ENCODE measurements at regions not wholly inside any gene's neighbourhood (a gene's known extent, or its start where the extent isn't known, plus 50 kb on each side); places are given as distances from the start of the nearest gene placed in this dataset.
"Not testable (repeated sequence)": the region's sequence is repeated elsewhere in the genome, so short reads cannot be mapped to it uniquely, and the experiment has no call there.

DNA sequence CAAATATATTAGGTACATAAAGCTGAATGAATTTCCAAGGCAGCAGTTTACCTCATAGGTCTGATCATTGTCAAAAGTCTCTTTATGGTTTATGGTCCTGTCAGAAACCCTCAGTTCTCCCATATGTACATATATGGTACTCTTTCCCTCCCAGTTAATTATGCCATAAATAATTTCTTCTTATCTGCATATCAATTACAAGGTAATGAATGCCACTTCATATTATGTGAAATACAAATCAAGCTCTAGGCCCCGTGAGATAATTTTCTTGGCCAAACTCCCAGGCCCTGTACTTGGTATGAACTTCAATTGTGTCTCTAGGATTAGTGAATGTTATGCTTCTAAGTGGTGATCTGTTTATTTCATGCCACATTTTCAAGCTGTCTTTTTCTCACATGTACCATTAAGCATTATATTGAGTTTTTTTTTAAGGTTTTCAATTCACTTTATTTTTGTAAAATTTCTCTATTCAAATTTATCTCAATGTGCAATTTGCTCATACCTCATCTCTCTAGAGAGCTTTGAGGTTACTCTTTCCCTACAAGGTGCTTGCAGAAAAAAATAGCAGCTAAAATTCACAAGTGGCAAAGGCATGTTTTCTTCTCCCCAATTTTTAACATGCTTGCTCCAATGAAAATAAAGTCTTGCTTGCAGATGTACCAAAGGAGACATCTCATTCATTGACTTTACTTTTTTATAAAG is 430.6 kb upstream of the VRK2 start:
- DNase-seq: no peak

DNA sequence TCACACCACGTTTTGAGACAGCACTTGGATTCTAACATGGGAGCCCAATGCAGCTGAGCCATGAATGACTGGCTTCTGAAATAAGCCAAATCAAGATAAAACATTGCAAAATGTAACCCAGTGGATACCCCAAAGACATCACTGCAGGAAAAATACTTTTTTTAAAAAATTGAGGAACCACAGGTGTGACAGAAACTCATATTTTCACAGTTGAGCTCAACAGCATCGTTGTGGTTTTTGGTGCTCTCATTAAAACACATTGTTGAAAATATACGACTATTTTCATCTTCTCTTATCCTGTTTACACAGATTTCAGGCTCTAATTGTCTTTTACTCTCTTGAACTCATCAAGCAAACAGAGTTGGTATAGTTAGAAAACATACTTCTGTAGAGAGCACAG is 429.3 kb upstream of the VRK2 start:
- no peak for DNase-seq

DNA sequence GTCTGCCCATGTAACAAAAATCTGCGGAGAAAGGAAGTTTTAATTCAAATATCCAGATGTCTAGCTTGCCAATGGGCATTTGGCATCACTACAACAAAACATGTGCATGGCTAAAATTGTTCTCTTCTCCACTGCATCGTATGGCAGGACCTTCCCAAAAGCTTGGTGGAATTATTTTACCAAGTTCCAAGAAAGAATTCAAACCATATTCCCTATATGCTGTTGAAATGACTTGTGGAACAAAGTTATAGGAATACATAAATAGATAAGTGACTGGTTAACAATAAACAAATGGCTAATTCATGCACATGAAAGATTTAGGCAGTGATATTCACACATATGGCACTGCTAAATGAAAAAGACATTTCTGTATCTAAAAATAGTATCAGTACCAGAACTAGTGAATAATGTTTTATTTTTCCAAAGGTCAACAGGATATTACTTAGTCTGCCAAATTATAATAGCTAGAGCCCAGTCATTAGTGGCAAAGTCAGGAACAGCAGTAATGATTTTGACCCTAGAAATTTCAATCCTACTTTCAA is 425.4 kb upstream of the VRK2 start:
- DNase-seq: no peak

DNA sequence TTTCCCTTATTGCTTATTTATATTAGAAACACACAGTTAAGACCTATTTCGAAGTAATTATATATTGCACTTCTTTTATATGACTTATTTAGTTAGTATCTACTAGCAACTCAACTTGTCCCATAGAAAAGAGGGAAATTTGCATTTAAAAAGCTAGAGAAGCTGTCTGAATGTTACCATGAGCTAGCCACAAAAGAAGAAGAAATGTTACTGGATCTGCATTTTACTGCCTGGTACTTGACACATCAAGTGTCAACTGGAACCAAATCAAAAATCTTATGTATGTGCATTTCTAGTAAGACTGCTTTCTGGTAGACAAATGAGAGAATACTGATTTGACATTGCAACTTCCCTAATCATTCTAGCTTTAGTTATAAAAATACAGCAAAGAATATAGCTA is 424.6 kb upstream of the VRK2 start:
- DNase-seq: no peak

DNA sequence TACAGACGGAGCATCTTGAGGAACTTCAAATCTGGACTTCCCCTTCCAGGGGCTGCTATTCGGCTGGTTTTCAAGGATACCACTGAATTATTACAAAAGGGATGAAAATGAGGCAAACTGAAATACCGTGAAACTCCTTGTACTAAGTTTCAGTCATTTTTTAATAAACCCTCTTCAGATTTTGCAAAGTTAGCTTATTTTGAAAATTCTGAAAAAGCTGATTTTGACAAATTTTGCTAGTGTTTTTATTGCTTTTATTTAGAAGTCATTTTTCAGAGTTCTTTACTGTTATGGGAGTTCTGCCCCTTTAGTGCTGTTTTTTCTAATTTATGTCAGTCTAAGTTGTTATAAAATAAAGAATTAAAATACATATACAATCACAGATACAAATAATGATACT is 390.4 kb upstream of the VRK2 start:
- DNase-seq: no peak

DNA sequence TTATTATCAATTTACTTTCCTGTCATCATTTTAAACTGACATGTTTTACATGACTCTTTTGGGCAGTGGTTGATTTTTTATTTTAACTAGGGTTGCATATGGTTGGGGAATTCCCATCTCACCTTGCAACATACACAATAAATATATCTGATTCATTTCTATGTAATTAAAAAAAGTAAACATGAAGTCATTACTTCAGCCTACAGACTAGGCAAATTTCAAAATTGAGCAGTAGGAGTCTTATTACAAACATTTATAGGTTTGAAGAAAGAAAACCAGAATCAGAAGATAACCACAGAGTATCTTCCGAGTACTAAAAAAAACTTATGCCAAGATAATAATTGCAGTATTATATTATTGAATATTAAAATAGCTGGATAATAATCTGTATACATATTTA is 377.0 kb upstream of the VRK2 start:
- DNase-seq: no peak

DNA sequence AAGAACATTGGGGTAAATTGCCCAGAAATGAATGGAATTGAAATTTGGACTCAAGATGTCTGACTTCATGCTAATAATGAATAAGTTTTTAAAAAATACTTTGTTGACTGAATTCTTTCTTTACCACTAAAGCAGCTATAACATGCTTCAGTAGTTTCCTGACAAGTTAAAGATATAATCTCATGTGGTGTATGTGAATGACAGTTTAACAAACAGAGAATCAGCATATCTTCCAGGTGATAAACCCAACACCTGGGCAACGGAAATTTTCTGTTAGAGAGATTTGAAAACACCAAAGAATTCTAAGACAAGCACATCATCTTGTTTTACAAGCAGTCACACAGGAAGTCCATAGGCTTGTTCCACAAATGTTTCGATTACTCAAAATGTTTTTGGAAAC is 372.6 kb upstream of the VRK2 start:
- no peak for DNase-seq

DNA sequence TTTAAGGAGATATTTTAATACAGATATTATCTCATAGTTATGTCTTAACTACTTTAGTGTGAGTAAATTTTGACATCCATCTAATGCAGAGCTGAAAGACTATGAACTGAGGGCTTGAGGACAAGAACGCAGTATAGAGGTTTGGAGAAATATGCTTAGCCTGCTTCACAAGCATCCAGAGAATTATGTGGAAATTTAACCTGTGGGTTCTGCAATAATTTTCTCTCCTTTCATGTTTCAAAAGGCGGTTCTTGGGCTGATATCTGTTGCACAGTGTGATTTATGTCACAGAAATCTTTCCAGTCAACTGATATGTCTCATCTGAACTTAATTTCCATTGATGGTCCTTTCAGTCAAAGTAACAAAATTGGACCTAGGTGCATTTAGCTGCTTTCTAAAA is 371.9 kb upstream of the VRK2 start:
- DNase-seq: no peak

DNA sequence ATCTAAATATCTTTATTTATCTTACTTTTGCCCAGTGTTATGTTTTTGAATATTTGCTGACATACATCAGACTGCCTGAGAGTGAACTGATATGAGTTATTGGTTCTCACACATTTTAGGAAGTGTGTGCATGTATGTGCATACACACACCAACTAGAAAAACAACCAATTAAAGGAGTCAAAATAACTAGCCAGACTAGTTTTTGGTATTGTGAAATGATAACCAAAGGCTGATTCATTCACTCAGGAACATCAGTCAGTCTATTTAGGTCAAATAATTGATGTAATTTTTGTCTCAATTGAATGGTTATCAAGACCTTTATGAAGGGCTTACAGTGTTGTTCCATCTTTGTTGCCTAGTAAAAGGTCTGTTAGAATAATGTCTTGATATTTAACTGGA is 369.3 kb upstream of the VRK2 start:
- no peak for DNase-seq

DNA sequence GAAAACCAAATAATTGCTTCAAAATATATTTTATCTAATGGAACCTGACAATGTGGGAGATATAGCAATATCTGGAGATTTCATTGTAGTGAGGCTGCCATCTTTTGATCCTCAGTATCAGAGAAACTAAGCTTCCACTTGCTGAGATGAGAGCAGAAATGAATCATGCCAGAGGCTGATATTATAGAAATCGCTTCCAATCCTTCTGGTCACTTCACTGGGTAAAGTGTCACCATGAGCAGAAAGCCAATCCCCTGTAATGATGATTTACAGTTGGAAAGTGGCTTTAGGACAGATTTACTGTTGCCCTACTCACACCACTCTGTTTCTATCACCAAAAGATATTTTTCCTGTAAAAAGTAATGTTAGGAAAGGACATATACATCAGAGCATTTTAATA is 365.0 kb upstream of the VRK2 start:
- DNase-seq: no peak

DNA sequence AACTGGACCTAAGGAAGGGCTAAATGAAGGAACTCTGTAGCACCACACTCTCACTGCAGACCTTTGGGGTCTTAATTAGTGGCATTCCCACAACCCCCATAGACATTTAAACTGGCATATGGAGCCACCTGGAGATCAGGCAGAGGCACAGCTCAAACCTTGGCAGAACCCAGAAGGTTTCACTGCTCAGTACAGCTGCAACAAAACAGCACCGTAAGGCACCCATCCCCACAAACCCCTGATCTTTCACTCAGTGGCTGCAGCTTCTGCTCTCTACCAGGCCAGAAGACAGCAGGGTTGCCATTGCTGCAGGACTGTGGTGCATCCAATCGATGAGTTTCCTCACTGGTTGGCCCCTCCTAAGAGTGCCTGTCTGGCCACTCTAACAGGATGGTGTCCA is 361.6 kb upstream of the VRK2 start:
- no peak for DNase-seq

DNA sequence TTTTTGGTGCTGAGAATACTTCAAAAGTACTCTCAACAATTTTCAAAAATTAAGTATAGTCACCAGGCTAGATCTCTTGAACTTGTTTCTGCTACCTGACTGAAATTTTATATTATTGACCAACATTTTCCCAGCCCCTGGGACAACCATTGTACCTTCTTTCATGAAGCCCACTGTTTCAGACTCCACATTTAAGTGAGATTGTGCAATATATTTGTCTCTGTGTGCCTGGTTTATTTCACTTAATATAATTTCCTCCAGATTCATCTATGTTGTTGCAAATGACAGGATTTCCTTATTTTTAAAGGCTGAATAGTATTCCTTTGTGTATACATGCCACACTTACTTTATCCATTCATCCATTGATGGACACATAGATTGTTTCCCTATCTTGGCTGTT is 354.2 kb upstream of the VRK2 start:
- no peak for DNase-seq

DNA sequence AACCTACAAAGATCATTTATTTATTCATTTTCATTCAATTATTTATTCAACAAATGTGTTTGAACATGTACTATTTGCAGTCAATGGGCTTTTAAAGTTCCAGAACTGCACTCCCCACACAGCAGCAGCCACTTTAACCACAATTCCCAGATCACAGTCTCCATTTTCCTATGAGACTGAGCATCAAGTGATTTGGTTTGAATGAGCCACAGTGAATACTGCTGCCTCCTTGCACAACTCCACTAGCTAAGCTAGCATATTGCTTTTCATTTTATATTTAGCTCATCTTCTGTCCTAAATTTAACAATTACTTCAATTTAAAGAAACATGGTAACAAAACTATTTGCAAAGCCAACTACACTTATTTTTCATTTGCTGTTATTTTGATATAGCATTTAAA is 353.4 kb upstream of the VRK2 start:
- DNase-seq: no peak

DNA sequence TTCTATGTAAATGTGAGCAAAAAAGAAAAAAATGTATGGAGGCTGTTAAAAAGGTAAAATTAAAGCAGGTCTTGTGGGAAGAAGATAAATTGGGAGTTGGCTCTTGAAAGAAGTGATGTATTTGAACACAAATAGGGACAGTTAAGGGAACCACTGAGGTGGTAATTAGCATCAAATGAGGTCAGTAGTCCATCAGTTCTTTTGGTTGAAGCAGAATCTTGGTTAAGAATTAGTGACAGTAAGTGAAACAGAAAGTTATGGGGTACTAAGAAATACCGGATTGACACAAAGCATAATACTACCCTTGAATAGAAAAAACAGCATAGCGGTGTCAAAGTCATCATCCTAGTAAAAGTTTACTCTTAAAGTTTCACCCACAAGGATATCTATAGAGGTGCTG is 352.6 kb upstream of the VRK2 start:
- no peak for DNase-seq

DNA sequence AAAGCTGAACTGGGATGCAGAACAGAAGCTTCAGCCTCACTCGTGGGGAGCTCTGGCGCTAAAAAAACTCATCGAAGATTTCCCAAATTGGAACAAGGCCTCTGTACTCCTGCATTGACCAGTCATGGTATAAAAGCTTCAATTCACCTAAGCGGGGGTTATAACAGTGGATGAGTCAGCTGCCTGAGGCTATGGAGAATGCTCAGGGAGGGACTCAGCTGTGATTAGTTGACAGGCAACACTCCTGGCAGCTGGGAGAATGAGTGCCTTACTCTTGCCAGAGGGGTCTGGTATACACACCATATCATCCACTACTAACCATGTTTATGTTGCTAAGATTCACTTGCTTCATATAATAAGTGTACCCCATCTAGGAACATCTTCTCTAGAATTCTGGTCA is 350.6 kb upstream of the VRK2 start:
- no peak for DNase-seq

DNA sequence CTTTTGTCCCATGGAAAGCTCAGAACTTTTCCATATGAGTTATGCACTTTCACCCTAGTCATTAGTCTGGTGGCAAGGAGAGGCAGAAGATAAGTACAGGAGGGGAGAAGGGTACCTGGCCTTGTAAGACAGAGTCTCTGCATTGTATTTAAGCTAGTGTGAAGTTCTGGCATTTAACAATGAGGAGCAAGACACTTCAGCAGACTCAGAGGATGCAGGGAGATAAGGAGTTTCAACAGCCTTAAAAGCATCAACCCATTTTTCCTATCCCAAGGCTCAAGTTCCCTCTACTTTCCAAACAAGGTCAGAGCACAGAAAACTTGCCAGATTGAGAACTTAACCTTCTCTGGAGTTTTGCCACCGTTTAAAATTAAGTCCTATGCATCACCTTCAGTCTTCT is 348.2 kb upstream of the VRK2 start:
- DNase-seq: no peak

DNA sequence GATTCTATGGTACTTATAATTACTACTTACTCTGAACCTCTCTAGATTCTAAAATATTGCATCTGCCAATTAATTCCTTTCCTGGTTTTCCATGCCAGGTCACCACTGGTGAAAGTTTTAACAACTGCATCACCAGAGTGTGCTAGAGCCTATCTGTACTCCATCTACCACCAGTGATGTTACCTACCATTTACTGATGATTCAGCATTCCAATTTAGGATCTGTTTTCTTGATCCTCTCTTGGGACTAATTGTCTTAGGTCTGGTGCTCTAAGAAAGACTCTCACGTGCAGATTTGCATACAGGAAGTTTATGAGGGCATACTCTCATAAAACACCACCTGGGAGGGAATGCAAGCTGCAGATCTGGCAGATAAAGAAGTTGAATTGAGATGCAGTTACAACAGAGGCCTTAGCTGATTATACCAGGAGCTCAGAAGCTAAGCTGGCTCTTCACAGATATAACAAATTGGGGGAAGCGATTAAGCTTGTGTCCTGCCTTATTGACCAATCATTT is 347.6 kb upstream of the VRK2 start:
- no peak for DNase-seq

DNA sequence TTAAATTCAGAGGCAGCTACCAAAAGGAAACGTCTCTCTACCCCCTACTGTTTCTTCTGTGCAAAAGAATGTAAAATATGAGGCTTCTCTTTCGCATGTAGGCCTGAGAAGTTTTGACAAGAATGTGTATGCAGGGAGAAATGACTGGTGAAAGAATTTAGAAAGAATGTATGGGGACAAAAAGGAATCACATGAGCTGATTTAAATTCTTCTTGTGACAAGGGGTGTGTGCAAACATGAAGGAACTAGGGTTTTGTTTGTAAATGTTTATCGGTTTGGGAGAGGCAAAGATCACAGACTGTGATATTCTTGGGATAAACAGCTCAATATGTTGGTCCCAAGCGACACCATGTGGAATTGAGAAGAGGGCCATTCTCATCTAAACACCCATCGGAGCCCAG is 345.2 kb upstream of the VRK2 start:
- no peak for DNase-seq

DNA sequence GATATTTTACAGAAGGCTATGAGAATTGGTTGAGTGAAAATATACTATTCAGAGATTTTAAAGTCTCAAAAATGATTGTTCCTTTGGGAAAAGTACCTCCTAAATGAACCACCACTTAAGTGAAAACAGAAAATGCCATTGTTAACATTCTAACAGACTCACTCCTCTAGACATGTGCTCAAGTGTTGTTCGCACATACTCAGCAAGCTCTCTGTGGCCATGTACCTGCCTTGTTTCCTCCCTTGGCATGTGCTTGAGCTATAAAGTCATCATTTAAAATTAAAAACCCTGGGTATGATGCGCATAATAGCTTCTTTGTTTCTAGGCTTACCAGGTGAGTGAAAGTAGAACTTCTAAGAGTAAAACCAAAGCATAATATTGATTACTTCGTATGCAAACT is 343.2 kb upstream of the VRK2 start:
- no peak for DNase-seq

DNA sequence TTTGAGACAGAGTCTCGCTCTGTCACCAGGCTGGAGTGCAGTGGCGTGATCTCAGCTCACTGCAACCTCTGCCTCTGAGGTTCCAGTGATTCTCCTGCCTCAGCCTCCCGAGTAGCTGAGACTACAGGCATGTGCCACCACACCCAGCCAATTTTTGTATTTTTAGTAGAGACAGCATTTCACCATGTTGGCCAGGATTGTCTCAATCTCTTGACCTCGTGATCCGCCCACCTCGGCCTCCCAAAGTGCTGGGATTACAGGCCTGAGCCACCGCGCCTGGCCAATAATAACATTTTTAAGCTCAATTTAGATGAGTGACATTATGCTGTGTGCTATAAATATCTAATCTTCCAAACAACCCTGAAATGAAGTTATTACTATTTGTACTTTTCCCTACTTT is 338.8 kb upstream of the VRK2 start:
- DNase-seq: not testable (repeated sequence)

DNA sequence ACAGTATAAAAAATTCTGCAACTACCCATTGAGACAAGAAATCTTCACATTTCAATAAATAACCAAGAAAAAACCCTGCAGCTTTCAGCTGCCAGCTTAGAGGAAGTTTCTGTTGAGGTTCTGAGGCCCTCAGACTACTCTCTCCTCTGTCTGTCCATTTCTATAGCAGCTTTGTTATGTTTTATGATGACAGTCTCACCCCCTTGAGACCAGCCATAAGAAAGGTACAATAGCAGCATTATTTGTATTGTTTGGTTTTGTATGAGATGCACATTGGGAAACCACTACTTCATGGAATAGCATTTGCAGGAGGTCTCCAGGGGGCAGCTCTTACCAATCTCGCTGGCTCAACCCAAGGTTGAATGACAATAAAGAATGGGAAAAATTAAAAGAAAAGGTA is 334.6 kb upstream of the VRK2 start:
- DNase-seq: no peak

DNA sequence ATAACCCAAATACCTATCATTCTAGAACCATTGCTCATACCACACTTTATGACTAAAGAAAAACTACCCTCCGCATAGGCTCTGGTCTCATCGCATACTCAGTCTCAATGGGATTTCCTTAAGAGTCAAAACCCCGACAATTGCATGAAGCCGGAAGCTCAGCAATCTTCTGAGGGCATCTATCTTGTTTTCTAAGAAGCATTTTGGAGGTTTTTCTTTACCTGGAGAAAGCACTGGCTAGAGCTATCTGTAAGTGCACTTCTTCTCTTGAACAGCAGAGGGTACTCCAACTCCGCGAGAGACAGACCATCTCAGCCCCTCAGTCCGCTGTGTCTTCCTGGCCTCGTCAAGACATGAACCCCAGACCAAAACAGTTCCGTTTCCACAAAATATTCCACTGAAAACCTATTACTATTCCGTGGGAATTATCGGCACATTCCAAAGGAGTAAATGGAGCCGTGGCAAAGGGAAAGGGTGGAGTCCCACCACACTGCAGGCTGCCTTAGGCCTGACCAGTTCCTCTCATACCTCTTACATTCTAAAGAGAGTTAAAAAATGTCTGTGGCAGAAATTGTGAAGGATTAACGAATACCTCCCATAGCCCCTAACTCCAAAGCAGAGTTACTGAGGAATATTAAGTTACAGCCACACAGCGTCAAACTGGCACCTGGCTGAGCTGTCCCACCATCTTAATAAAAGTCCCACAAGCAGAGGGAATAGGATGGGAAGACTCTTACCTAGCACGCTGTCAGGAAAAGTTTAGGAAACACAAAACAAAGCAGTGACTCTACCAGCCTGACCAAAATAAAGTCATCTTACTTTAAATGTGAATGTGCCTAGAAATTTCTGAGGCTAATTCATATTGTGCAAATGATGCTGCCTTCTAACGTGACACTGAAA is 325.6 kb upstream of the VRK2 start:
- DNase-seq: peak; percentile 69

DNA sequence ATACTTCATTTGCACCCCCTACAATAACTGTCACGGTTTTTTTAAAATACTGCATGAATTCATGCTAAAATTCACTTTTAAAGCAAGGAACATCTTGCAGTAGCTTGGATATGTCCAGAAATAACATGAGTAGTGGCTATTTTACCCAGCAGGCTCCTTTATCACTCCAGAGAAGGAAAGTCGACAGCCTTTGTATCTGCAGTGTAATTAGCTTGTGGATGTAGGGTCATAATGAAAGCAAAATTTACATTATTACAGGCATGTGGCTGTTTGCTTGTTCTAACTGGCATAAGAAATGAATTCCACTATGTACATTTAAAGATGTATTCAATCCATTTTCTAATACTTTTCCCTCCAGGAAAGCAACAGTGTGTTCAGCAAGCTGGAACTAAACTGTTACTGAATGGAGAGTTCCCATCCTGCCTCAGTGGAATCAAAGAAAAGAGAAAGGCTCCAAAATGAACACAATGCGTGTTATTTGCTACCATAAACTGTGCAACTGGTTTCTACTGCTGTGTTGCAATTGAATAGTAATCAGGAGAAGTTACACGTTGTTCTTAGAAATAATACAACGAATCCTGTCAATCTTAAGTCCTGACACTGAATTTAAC is 321.2 kb upstream of the VRK2 start:
- no peak for DNase-seq

DNA sequence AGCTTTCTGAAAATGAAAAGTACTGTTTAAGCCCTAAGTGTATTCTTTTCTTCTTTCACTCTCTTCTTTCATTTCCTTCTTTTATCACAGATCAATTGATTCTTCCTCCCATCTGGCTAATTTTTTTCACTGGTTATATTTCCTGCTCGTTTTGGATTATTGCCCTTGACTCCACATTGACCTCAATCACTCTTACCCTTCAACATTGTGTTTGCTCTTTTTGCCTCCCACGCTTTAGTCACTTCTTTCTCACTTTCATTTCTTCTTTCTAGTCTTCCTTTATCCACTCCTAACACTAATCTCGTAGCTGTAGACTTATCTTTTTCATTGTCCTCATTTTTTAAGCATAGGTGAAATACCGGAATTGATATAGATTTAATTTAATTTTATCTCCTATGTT is 320.3 kb upstream of the VRK2 start:
- no peak for DNase-seq
